ENCODE measurements at regions not wholly inside any gene's neighbourhood (a gene's known extent, or its start where the extent isn't known, plus 50 kb on each side); places are given as distances from the start of the nearest gene placed in this dataset.
"Not testable (repeated sequence)": the region's sequence is repeated elsewhere in the genome, so short reads cannot be mapped to it uniquely, and the experiment has no call there.

DNA sequence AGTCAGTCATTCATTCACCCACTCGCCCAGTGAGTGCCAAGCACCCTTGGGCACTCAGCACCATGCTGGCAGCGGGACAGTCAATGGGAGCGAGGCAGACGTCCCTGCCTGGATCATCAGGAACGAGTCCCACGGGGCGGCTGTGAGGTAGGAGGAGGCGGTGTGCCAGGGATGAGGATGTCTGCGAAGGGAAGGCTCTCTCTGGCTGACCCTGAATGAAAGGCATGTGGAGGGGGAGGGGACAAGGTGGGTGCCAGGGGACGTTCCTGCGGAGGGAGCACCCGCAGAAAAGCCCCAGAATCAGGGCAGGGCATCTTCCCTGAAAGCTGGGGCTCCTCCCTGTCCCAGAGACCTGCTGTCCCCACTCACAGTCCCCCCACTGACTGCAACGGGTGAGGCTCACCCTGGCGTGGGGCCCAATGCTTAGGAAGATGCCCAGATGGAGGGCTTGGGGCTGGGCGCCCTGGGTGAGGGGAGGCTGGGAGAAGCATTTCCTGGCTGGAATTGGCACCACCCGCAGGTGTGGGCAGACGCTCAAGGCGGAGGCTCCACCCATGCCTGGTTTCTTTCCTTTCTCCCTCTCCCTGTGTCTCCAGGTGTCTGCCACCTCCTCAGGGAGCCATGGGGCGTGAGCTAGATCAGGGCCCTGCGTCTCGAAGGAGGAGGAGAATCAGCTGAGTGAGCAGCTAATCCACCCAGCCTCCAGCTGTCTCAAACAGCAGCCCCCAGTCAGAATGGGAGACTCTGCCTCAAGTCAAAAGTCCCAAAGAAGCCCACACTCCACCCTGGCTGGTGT lies 179.0 kb upstream of the PPP1R26 start:
- peak; percentile 41 for DNase-seq

DNA sequence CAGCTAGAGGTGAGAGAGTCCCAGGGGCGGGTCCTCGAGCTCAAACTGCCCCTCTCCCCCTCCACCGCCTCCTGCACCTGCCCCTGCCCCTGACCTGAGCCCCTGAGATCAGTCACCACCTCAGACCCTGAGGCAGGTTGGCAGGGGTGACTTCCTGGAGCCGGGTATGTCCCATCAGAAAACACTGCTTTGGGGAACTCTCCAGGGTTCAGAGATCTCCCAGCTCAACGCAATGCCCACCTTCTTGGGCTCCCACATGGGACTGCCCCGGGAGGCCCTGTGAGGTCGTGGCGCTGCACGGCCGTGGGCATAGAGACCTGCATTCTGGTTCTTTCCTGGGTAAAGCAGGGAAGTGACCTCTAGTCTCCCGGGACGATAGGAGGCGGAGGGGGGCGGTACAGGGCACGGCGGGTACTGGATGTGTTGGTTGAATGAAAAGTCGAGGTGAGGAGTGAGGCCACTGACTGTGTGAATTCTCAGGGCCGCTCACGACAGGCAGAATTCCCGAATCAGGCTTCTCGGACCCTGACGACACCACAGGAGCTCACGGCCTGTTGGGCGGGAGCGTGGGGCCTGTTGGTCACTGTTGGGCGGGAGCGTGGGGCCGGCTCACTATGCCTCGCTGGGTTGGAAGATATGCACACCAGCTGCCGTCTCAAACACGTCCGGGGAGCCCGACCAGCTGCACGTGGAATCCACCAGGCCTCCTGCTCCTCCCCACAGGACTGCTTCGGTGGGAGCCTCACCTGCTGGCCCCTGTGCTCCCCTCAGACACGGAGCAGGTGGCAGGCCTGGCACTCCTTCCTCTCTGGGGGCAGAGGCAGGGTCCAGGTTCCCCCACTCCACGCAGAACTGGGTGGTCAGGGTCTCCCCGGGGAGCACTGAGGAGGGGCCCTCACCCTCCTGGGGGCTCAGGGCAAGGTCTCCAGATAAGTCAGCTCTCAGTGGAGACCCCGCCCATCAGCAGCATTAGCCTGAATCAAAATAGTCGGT lies 178.0 kb upstream of the PPP1R26 start:
- no peak for DNase-seq

- no peak for DNase-seq
Measured at GRCh38 chr9:135302329-135303279, 177.0 kb upstream of the PPP1R26 start.

DNA sequence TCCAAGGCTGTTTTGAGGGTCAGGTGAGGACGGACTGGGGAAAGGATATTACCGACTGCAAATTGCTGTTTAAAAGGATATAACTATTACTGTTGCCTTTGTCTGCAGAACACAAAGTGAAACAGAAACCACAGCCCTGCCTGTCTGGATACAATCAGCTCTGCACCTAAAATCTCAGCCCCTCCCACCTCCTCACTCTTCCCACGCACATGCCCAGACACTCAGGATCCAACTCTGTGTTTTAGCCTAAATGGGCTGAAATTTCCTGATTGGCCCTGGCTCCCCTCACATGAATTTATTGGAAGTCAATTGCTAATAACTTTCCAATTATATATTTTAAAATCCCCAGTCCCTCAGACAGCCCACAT lies 176.3 kb upstream of the PPP1R26 start:
- DNase-seq, result no peak

- no peak for DNase-seq
Measured at GRCh38 chr9:135303865-135304499, 175.6 kb upstream of the PPP1R26 start.

- no peak for DNase-seq
Measured at GRCh38 chr9:135304886-135305285, 174.7 kb upstream of the PPP1R26 start.

DNA sequence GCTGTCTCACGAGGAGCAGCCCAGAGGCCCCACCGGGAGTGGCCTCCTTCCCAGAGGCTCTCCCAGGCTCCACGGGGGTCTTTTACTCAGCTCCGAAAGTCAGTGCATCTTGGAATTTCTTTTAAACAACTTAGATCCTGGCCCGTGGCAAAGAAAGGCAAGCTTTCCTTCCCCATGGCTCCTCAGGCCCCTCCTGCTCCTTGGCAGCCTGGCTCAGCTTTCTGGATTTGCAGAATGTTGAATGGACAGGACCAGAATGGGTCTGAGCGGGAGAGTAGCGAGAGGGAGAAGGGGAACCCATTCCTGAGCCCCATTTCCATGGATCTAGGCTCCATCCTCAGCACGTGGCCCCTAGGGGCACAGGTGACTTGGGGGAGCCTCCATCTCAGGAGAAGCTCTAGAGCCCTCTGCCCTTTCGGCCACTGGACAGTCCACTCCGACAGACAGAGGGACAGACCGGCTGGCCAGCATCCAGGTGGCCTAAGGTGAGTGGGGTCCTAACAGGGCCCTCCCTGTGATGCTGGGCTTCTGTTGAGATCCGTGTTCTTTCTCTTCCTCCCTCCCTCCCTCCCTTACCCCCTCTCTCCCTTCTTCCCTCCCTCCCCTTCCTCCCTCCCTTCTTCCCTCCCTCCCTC lies 173.9 kb upstream of the PPP1R26 start:
- no peak for DNase-seq

GRCh38 chr9:135306699-135307098 lies 172.9 kb upstream of the PPP1R26 start:
- DNase-seq, result no peak

GRCh38 chr9:135307300-135307699 lies 172.3 kb upstream of the PPP1R26 start:
- DNase-seq, result no peak

GRCh38 chr9:135307919-135308318 lies 171.7 kb upstream of the PPP1R26 start:
- not testable (repeated sequence) for DNase-seq

DNA sequence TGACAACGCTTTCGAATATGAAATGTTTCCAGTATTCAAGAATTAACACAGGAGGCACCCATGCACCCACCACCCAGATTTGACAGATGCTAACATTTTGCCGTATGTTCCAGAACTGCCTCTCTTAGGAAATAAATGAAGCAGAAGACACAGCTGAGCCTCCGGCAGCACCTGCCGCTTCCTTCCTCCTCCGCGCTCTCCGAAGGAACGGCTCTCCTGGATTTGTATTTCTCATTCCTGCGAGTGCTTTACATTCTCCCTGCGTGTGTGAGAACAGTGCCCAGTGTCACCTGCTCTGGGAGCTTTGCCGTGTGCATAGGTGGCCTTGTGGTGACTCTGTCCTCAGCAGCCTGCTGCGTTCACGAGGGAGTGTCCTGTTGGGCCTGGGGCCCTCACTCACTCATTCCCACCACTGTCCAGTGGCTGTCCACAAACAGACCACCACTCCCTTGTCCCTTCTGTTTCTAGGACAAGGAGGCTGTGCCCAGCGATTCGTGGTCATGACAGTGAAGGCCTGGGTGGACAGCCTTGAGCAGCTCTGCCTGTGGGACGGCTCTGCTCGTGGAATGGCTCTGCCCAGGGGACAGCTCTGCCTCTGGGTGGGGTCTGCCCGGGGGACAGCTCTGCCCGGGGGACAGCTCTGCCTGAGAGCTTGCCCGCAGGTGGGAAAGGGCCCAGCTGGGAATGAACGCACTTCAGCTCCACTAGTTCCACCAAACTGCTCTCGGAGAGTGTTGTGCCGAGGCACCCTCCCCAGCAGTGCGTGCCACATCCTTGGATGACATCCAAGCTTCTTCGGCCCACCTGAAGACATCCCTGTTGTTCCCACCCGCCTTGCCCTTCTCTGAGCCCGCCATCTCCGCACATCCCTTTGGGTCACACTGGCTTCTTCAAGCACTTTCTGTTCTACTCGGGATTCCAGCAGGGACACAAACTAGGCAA lies 170.5 kb upstream of the PPP1R26 start:
- no peak for DNase-seq

- DNase-seq, result no peak
Measured at GRCh38 chr9:135309763-135310125, 169.8 kb upstream of the PPP1R26 start.

DNA sequence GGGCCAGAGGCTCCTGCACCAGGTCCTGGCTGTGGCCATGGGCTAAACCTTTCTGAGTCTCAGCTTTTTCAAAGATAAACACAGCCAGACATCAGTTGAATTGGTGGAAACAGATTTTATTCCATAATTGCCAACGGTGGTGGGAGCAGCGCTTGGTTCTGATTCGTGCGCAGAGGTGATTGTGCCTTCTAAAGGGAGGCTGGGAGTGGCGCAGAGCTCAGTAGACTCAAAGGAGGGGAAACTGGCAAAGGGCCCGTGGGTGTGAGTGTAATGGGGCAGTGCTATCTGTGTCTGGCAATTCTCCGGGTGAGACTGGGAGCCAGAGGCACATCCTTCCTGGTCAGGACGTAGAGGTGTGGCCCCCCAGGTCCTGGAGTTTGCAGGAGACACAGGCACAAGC lies 169.4 kb upstream of the PPP1R26 start:
- DNase-seq, result no peak

DNA sequence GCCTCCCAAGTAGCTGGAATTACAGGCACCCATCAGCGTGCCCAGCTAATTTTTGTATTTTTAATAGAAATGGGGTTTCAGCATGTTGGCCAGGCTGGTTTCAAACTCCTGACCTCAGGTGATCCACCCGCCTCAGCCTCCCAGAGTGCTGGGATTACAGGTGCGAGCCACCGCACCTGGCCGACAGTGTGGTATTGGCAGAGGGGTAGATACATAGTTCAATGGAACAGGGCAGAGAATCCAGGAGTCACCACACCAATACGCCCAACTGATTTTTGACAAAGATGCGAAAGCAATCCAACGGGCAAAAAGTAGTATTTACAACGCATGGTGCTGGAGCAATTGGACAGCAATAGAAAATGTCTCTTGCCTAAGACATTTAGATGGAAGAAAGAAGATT lies 164.0 kb upstream of the PPP1R26 start:
- no peak for DNase-seq

DNA sequence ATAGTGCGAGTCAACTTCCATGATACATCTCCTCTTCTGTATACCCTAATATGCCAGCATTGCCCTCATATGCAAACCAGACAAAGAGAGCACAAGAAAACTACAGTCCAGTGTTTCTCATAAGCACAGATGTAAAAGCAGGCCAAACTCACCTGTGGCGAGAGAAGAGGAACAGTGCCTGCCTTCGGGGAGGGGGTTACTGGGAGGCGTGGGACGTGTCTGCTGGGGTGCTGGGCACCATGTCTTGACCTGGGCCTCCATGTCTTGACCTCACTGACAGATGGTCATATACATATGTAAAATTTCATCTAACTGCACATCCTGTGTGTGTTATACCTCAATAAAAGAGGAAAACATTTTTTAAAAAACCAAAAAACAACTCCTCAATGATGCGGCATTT lies 159.3 kb upstream of the PPP1R26 start:
- DNase-seq, result no peak

DNA sequence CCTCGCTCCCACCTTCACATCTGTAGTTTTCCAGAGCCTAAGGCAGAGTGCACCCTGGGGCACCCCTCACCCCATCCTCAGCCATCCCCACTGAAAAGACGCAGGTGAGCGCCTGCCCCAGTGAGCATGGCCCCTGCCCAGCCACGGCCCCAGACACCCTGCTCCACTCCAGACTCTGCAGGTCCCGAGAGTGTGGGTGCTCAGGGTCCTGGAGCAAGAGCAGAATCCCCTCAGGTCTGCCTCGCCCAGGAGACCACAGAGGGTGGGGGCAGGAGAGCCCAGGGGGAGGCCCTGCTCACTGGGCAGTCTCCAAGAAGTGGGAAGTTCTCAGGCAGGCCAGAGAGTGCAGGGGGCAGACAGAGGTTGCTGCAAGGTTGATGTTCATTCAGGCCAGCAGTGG lies 158.6 kb upstream of the PPP1R26 start:
- DNase-seq, result no peak

DNA sequence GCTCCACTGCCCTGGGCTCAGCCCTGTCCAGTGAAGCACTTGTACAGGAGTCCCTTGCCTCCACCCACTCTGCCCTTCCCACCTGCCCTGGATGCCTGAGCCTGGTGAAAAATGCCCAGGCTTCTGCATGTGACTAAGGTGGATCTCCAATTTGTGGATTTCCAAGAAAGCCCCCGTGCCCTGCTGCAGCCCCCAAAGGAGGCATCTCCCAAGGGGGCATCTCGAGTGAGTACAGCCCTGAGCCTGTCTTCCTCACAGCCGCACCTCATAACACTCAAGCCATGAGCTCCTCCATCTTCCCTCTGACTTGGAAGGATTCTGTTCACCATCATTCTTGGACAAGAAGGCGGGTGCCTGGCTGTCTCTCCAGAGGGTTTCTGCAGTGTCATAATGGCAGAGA lies 158.0 kb upstream of the PPP1R26 start:
- no peak for DNase-seq

DNA sequence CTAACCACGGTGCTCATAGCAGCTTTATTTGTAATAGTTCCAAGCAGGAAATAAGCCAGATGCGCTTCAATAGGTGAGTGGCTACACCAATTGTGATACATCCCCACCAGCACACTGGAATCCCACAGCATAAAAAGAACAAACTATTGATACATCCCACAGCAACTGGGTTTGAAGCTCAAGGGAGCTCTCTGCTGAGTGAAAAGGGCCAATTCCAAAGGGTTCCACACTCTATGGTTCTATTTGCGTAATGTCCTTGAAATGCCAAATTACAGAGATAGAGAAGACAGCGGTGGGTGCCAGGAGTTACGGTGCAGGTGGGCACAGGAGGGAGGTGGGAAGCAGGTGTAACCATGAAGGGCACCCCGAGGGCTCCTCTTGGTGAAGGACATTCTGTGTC lies 155.3 kb upstream of the PPP1R26 start:
- DNase-seq, result no peak

GRCh38 chr9:135326141-135326540 lies 153.4 kb upstream of the PPP1R26 start:
- DNase-seq, result no peak

- DNase-seq, result no peak
Measured at GRCh38 chr9:135326633-135327152, 152.9 kb upstream of the PPP1R26 start.
